Astrocyte (in vitro differentiated cells and primary cell): ENCODE measurements at regions not wholly inside any gene's neighbourhood (a gene's known extent, or its start where the extent isn't known, plus 50 kb on each side); places are given as distances from the start of the nearest gene placed in this dataset.

Experiments used
- DNase-seq: peaks from one replicate; pipeline ENCODE4 v3.0.0-alpha.2; 2010; ENCODE audit warnings: low read depth
- FAIRE-seq: peaks from 2 replicates; lab custom pipeline; 2011; peaks lifted over from hg19 to GRCh38; lab: Jason Lieb, UNC
- H2AFZ ChIP-seq: 2 replicates; pipeline ENCODE4 v1.6.0; 2012; ENCODE audit warnings: low read depth, low read length, inconsistent platforms
- H3K27ac ChIP-seq: 2 replicates; pipeline ENCODE4 v1.5.1; 2011; ENCODE audit warnings: low read depth, low read length, inconsistent platforms
- H3K27me3 ChIP-seq: 2 replicates; pipeline ENCODE4 v1.6.0; 2011; ENCODE audit warnings: low read length, inconsistent platforms; ENCODE audit not compliant: insufficient read depth
- H3K36me3 ChIP-seq: 2 replicates; pipeline ENCODE4 v1.5.1; 2011; ENCODE audit warnings: low read length, inconsistent platforms; ENCODE audit not compliant: insufficient read depth
- H3K4me1 ChIP-seq: 2 replicates; pipeline ENCODE4 v1.5.1; 2011; ENCODE audit warnings: low read length, inconsistent platforms; ENCODE audit not compliant: insufficient read depth
- H3K4me2 ChIP-seq: 2 replicates; pipeline ENCODE4 v1.6.0; 2012; ENCODE audit warnings: low read length, inconsistent platforms
- H3K4me3 ChIP-seq: 2 replicates; pipeline ENCODE4 v1.5.1; 2011; ENCODE audit warnings: low read depth, mild to moderate bottlenecking, low read length, inconsistent platforms; ENCODE audit not compliant: insufficient read depth
- H3K79me2 ChIP-seq: 2 replicates; pipeline ENCODE4 v1.6.0; 2012; ENCODE audit warnings: mild to moderate bottlenecking, low read length, inconsistent platforms; ENCODE audit not compliant: insufficient read depth
- H3K9ac ChIP-seq: 2 replicates; pipeline ENCODE4 v1.6.0; 2012; ENCODE audit warnings: mild to moderate bottlenecking, low read length, inconsistent platforms
- H3K9me3 ChIP-seq: 2 replicates; pipeline ENCODE4 v1.5.1; 2012; ENCODE audit warnings: low read depth, mild to moderate bottlenecking, low read length, inconsistent platforms; ENCODE audit not compliant: insufficient read depth
- H4K20me1 ChIP-seq: 2 replicates; pipeline ENCODE4 v1.6.0; 2012; ENCODE audit warnings: low read length, inconsistent platforms; ENCODE audit not compliant: insufficient read depth
- H3K27ac Mint-ChIP-seq: one replicate; pipeline ENCODE4 v1.8.0; 2021; ENCODE audit warnings: mild to moderate bottlenecking, mixed read lengths; ENCODE audit not compliant: unreplicated experiment
- H3K27me3 Mint-ChIP-seq: one replicate; pipeline ENCODE4 v1.8.0; 2021; ENCODE audit warnings: low read depth, mixed read lengths; ENCODE audit not compliant: unreplicated experiment
- H3K36me3 Mint-ChIP-seq: one replicate; pipeline ENCODE4 v1.8.0; 2021; ENCODE audit warnings: low read depth, mixed read lengths; ENCODE audit not compliant: unreplicated experiment
- H3K4me1 Mint-ChIP-seq: one replicate; pipeline ENCODE4 v1.8.0; 2021; ENCODE audit warnings: low read depth, mixed read lengths; ENCODE audit not compliant: unreplicated experiment
- H3K4me3 Mint-ChIP-seq: one replicate; pipeline ENCODE4 v1.8.0; 2021; ENCODE audit warnings: mild to moderate bottlenecking, moderate library complexity, mixed read lengths; ENCODE audit not compliant: unreplicated experiment
- H3K9me3 Mint-ChIP-seq: one replicate; pipeline ENCODE4 v1.8.0; 2021; ENCODE audit warnings: mild to moderate bottlenecking, mixed read lengths; ENCODE audit not compliant: unreplicated experiment
- EZH2 ChIP-seq: IDR thresholded peaks from 2 replicates; pipeline ENCODE4 v1.6.1; 2012; ENCODE audit warnings: mild to moderate bottlenecking, low read length, inconsistent platforms; ENCODE audit not compliant: insufficient read depth
- TF ChIP-seq, protein P1 (sequence below): IDR thresholded peaks from 2 replicates; pipeline ENCODE4 v1.5.1; 2011; ENCODE audit warnings: low read depth, mild to moderate bottlenecking, inconsistent platforms, low read length, moderate library complexity; ENCODE audit not compliant: insufficient read depth

DNA sequence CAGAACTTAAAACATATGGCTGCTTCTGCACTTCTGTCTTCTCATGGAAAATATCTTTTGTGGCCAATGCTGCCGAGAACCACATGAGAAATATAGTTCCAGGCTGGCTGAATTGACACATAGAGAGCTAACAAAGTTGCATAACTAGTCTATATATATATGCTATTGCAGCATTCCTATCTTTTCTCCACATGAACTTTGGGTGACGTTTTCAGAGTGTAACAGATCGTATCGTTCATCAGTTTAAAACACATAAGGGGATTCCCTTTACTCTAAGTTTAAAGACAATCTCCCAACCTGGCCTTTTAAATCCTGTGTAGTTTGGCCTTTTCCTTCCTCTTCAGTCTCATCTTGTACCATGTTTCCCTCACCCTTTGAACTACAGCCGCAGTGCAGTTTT lies 394.2 kb upstream of the CBLB start:
- DNase-seq = no peak
- no peaks in the 10 kb centered on the region for H3K36me3 Mint-ChIP-seq
- no peak for FAIRE-seq

DNA sequence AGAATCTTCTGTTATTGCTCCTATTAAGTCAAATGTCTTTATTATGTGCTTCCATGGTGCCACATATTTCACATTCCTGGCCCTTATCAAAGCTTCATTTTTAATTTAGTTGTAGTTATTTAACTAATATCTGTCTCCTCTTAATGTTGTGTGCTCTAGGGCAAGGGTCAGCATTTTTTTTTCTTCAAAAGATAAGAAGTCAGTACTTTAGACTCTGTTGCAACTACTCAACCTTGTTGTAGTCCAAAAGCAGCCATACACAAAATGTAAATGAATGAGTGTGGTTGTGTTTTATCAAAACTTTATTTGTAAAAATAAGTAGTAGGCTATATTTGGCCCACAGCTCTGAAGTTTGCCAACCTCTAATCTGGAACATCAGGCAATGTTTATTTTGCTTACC lies 394.7 kb upstream of the CBLB start:
- Mint-ChIP-seq H3K4me3 (no peak overlapping the region), H3K9me3 (no peaks in the 10 kb centered on the region), H3K4me1 (peaks cover 14% of the 10 kb centered on the region), H3K27me3 (no peaks in the 10 kb centered on the region), H3K27ac (no peak overlapping the region), H3K36me3 (no peaks in the 10 kb centered on the region)
- H3K4me2 ChIP-seq = no peak overlapping the region
- no peak for DNase-seq
- peaks cover 8% of the 10 kb centered on the region for H3K4me1 ChIP-seq
- H4K20me1 ChIP-seq = no peaks in the 10 kb centered on the region
- H3K79me2 ChIP-seq = no peaks in the 10 kb centered on the region
- no peaks in the 10 kb centered on the region for H3K27me3 ChIP-seq
- H3K9ac ChIP-seq = no peak overlapping the region
- no peak for FAIRE-seq
- TF ChIP-seq, protein P1, sequence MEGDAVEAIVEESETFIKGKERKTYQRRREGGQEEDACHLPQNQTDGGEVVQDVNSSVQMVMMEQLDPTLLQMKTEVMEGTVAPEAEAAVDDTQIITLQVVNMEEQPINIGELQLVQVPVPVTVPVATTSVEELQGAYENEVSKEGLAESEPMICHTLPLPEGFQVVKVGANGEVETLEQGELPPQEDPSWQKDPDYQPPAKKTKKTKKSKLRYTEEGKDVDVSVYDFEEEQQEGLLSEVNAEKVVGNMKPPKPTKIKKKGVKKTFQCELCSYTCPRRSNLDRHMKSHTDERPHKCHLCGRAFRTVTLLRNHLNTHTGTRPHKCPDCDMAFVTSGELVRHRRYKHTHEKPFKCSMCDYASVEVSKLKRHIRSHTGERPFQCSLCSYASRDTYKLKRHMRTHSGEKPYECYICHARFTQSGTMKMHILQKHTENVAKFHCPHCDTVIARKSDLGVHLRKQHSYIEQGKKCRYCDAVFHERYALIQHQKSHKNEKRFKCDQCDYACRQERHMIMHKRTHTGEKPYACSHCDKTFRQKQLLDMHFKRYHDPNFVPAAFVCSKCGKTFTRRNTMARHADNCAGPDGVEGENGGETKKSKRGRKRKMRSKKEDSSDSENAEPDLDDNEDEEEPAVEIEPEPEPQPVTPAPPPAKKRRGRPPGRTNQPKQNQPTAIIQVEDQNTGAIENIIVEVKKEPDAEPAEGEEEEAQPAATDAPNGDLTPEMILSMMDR = no peak
- no peak for TF ChIP-seq EZH2
- no peak overlapping the region for H2AFZ ChIP-seq
- no peak overlapping the region for H3K4me3 ChIP-seq
- no peaks in the 10 kb centered on the region for H3K36me3 ChIP-seq
- H3K9me3 ChIP-seq = no peaks in the 10 kb centered on the region
- no peak overlapping the region for H3K27ac ChIP-seq

More for the DNA sequence above, 394.2 kb upstream of the CBLB start:
- Mint-ChIP-seq H3K4me1 (peaks cover 14% of the 10 kb centered on the region), H3K27me3 (no peaks in the 10 kb centered on the region), H3K4me3 (no peak overlapping the region), H3K27ac (no peak overlapping the region), H3K9me3 (no peaks in the 10 kb centered on the region)
- TF ChIP-seq, protein P1 = no peak
- TF ChIP-seq EZH2 = no peak
- Histone ChIP-seq H3K27me3 (no peaks in the 10 kb centered on the region), H3K36me3 (no peaks in the 10 kb centered on the region), H3K9ac (no peak overlapping the region), H3K9me3 (no peaks in the 10 kb centered on the region), H3K79me2 (no peaks in the 10 kb centered on the region), H3K4me2 (no peak overlapping the region), H4K20me1 (no peaks in the 10 kb centered on the region), H3K27ac (no peak overlapping the region), H3K4me1 (peaks cover 8% of the 10 kb centered on the region), H3K4me3 (no peak overlapping the region), H2AFZ (no peak overlapping the region)

DNA sequence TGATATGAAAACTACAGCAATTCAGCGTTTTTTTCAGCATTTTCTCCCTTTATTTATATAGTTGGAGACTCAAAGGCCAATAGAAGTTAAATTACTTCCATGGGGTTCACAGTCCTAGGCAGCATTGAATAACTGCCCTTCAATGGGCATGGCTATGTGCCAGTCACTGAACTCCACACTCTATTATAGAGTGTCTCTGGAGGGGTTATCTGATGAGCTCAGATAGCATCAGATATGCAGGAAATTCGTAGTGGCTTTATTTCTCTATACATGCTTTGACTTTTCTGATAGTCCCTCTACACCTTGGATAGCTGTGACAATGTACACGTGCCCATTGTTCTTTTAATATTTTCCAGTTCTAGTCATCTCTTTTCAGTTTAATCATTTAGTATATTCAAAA lies 396.9 kb upstream of the CBLB start:
- no peaks in the 10 kb centered on the region for H3K79me2 ChIP-seq
- H4K20me1 ChIP-seq = no peaks in the 10 kb centered on the region
- Mint-ChIP-seq H3K27me3 (no peaks in the 10 kb centered on the region), H3K4me1 (peaks cover 14% of the 10 kb centered on the region), H3K36me3 (no peaks in the 10 kb centered on the region), H3K9me3 (peaks cover 2% of the 10 kb centered on the region), H3K27ac (no peak overlapping the region), H3K4me3 (no peak overlapping the region)
- H2AFZ ChIP-seq = no peak overlapping the region
- DNase-seq (no peak), FAIRE-seq (no peak)
- no peak overlapping the region for H3K27ac ChIP-seq
- H3K4me2 ChIP-seq = no peak overlapping the region
- no peak overlapping the region for H3K9ac ChIP-seq
- TF ChIP-seq, protein P1 = no peak
- no peak for TF ChIP-seq EZH2
- no peaks in the 10 kb centered on the region for H3K36me3 ChIP-seq
- H3K4me1 ChIP-seq = peaks cover 8% of the 10 kb centered on the region
- no peaks in the 10 kb centered on the region for H3K27me3 ChIP-seq
- H3K9me3 ChIP-seq = no peaks in the 10 kb centered on the region
- no peak overlapping the region for H3K4me3 ChIP-seq
